ENCODE measurements at regions not wholly inside any gene's neighbourhood (a gene's known extent, or its start where the extent isn't known, plus 50 kb on each side); places are given as distances from the start of the nearest gene placed in this dataset.

DNA sequence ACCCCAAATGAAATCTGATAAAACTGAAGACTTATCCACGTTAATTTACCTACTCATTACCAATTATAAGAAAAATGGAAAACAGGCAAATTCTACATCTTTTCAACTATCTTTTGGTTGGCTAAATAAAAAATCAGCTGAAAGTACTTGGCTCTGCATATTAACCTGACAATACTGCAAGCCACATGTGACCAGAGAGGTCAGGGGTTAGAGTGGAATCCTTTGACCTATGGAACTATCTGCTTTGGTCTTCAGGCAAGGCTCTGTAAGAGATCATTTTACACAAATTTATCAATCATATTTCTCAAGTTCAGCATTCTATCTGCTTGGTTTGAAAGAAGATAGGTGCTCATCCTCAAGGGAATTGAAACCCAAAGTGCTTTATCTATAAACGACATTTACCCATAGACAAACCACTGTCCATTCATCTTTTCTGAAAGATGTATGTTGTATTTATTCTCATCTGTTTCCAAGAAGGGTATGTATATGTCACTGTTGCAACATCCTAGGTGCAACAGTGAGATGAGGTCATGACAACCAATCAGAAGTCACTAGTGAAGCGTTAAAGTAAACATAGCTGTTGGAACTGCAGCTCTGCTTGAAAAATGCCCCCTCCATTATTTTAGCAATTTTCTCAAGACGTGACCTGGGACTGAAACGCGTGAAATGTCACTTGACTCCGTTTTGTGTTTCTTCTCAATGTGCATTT, 144.9 kb upstream of the POU5F2 start:
- Histone ChIP-seq H3K4me1 (ENCODE audit: insufficient read depth, low read length) (peaks cover 99% of the 10 kb centered on the region), H3K36me3 (ENCODE audit: insufficient read depth, low read length) (no peaks in the 10 kb centered on the region), H3K4me3 (ENCODE audit: low read length) (no peak overlapping the region), H3K27me3 (ENCODE audit: insufficient read depth, low read length) (no peaks in the 10 kb centered on the region), H2AFZ (ENCODE audit: low read depth, low read length) (no peak overlapping the region), H3K9me3 (ENCODE audit: low read length) (no peaks in the 10 kb centered on the region)

DNA sequence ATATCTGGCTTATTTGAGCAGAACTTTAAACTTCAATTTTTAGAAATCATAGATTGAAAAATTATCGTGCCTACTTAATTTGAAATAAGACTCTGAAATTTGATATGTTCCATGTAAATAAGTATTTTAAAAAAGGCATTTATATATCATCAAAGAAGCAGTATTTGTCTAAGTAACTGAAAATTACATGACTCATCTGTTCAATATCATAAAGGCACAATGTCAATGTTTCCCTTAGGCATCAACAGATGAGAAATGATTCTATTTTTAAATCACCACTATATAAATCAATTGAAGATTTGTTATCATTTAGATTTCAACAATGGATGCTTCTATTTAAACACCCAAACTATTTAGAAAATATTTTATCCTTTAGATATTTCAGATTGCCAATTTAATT, 142.9 kb upstream of the POU5F2 start:
- no peaks in the 10 kb centered on the region for H3K9me3 ChIP-seq (ENCODE audit: low read length)
- peaks cover 88% of the 10 kb centered on the region for H3K4me1 ChIP-seq (ENCODE audit: insufficient read depth, low read length)
- no peaks in the 10 kb centered on the region for H3K36me3 ChIP-seq (ENCODE audit: insufficient read depth, low read length)
- no peak overlapping the region for H2AFZ ChIP-seq (ENCODE audit: low read depth, low read length)
- H3K27me3 ChIP-seq (ENCODE audit: insufficient read depth, low read length), result no peaks in the 10 kb centered on the region
- H3K4me3 ChIP-seq (ENCODE audit: low read length), result no peak overlapping the region

DNA sequence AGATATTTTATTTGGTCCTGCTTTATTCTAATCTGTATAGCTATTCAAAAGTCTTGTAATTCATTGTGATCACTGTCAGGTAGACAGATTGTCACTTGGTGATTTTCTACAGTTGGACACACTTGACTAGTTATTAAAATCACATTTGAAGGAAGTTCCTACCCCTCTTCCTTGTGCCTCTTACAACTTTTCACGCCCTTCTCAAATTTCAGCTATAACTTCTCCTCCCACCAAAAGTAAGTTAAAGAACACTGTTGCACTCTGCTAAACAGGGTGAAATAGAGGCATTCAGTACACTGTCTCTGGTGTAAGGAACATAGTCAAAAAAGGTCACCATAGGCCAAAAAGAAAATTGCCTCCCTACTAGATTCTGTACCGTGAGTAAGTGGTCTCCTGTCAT, 142.1 kb upstream of the POU5F2 start:
- Histone ChIP-seq H3K4me3 (ENCODE audit: low read length) (no peak overlapping the region), H3K9me3 (ENCODE audit: low read length) (no peaks in the 10 kb centered on the region), H2AFZ (ENCODE audit: low read depth, low read length) (no peak overlapping the region), H3K36me3 (ENCODE audit: insufficient read depth, low read length) (no peaks in the 10 kb centered on the region), H3K4me1 (ENCODE audit: insufficient read depth, low read length) (peaks cover 83% of the 10 kb centered on the region), H3K27me3 (ENCODE audit: insufficient read depth, low read length) (no peaks in the 10 kb centered on the region)

DNA sequence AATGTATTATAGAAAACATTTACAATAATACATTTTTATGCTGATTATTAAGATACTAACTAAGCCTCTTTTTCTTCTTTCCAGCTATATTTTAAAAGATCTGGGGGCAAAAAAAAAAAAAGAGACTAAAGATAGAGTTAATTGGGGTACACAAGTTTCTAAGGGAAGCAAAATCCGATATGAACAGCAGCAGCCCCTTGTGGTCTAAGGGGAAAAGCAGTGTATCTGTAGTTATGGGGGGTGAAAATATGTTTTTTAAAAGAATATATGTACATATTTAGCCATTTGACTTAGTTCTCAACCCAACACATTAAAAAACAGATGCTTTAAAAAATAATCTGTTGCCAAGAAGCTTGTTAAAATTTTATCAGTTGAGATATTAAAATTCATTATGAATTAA, 134.3 kb upstream of the POU5F2 start:
- H3K4me3 ChIP-seq (ENCODE audit: low read length), result no peak overlapping the region
- peaks cover 23% of the 10 kb centered on the region for H3K4me1 ChIP-seq (ENCODE audit: insufficient read depth, low read length)
- H3K27me3 ChIP-seq (ENCODE audit: insufficient read depth, low read length), result no peaks in the 10 kb centered on the region
- H2AFZ ChIP-seq (ENCODE audit: low read depth, low read length), result no peak overlapping the region
- no peaks in the 10 kb centered on the region for H3K36me3 ChIP-seq (ENCODE audit: insufficient read depth, low read length)
- no peaks in the 10 kb centered on the region for H3K9me3 ChIP-seq (ENCODE audit: low read length)

DNA sequence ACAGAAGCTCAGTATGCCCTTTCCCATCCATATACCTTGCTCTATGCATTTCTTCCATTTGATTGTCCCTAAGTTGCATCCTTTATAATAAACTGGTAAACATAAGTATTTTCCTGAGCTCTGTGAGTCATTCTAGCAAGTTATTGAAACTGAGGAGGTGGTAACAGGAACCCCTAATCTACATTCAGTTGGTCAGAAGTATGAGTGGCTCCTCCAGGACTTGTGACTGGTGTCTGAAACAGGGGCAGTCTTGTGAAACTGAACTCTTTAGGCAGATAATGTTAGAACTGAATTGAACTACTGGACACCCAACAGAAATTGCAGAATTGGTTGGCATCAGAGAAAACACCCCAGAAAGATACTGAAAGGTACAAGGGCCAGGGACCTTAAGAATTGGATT, 133.1 kb upstream of the POU5F2 start:
- no peaks in the 10 kb centered on the region for H3K9me3 ChIP-seq (ENCODE audit: low read length)
- peaks cover 20% of the 10 kb centered on the region for H3K4me1 ChIP-seq (ENCODE audit: insufficient read depth, low read length)
- H3K27me3 ChIP-seq (ENCODE audit: insufficient read depth, low read length), result no peaks in the 10 kb centered on the region
- H3K4me3 ChIP-seq (ENCODE audit: low read length), result no peak overlapping the region
- H2AFZ ChIP-seq (ENCODE audit: low read depth, low read length), result no peak overlapping the region
- H3K36me3 ChIP-seq (ENCODE audit: insufficient read depth, low read length), result no peaks in the 10 kb centered on the region

DNA sequence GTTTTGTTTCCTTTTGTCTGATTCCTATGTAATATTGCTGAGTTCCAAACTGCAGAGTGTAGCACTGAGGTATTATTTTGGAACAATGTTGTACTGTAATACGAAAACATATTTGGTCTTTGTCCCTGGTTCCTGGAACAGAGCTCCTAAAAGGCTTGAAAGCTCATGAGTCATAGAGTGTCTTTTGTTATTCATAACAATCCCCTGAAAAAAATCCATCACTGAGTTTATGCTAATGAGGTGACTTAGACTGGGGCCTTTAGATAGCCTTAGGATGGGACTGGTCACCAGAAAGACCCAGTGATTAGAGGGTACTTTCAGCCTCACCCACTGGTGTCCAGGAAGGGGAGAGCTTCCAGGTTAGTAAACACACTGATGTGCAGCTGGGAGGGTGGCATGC, 132.7 kb upstream of the POU5F2 start:
- H3K4me3 ChIP-seq (ENCODE audit: low read length), result no peak overlapping the region
- no peaks in the 10 kb centered on the region for H3K27me3 ChIP-seq (ENCODE audit: insufficient read depth, low read length)
- no peaks in the 10 kb centered on the region for H3K36me3 ChIP-seq (ENCODE audit: insufficient read depth, low read length)
- no peak overlapping the region for H2AFZ ChIP-seq (ENCODE audit: low read depth, low read length)
- H3K9me3 ChIP-seq (ENCODE audit: low read length), result no peaks in the 10 kb centered on the region
- peaks cover 16% of the 10 kb centered on the region for H3K4me1 ChIP-seq (ENCODE audit: insufficient read depth, low read length)

DNA sequence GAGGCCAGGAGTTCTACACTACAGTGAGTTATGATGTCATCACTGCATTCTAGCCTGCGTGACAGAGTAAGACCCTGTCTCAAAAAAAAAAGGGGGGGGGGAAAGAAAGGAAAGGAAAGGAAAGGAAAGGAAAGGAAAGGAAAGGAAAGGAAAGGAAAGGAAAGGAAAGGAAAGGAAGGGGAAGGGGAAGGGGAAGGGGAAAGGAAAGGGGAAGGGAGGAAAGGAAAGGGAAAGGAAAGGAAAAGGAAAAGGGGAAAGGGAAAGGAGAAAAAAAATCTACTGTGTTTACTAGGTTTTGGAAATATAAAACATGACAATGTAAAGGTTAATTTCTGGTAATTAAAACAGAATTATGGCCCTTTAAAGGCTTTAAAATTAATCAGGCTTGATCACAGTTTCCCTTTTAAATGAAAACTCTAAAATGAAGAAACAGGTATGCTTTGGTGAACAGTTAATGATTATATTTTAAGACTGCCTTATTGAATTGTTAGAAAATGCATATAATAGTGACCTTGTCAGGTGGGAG, 131.9 kb upstream of the POU5F2 start:
- H3K4me1 ChIP-seq (ENCODE audit: insufficient read depth, low read length), result peaks cover 15% of the 10 kb centered on the region
- no peaks in the 10 kb centered on the region for H3K27me3 ChIP-seq (ENCODE audit: insufficient read depth, low read length)
- H3K36me3 ChIP-seq (ENCODE audit: insufficient read depth, low read length), result no peaks in the 10 kb centered on the region
- H3K9me3 ChIP-seq (ENCODE audit: low read length), result no peaks in the 10 kb centered on the region
- H2AFZ ChIP-seq (ENCODE audit: low read depth, low read length), result no peak overlapping the region
- no peak overlapping the region for H3K4me3 ChIP-seq (ENCODE audit: low read length)

DNA sequence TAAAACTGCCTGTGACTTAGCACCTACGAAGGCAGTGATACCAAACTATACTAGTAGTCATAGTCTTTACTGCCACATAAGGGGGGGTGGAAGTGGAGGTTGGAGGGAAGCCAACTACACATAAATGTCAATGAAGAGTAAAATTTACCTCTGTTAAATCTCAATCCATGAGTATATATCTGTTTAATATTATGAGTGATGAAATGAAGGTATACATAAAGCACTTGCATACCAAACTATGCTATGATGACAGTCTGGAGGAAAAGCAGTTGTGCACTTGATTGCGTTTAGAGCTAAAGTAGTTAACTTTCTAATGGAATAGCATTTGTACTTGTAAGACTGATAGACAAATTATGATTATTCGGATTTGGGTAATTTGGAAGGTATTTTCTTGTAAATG, 129.2 kb upstream of the POU5F2 start:
- H3K4me1 ChIP-seq (ENCODE audit: insufficient read depth, low read length), result peaks cover 15% of the 10 kb centered on the region
- H3K36me3 ChIP-seq (ENCODE audit: insufficient read depth, low read length), result no peaks in the 10 kb centered on the region
- H3K27me3 ChIP-seq (ENCODE audit: insufficient read depth, low read length), result no peaks in the 10 kb centered on the region
- no peak overlapping the region for H2AFZ ChIP-seq (ENCODE audit: low read depth, low read length)
- H3K4me3 ChIP-seq (ENCODE audit: low read length), result no peak overlapping the region
- no peaks in the 10 kb centered on the region for H3K9me3 ChIP-seq (ENCODE audit: low read length)

DNA sequence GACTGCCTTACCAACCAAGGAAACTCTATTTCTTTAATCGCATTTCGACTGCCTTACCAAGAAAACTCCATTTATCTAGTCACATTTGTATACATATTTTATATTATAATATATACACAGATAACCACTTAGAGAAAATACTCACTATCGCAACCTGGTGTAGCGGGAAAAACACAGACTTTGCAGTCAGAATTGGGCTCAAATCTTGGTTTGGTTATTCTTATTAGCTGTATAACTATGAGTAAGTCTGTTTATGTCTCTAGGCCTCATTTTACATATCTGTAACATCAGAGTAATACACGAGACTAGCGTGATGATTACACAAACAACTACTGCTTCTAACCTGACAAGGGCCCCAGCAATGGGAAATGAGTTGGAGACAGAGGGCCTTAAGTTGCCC, 127.5 kb upstream of the POU5F2 start:
- peaks cover 6% of the 10 kb centered on the region for H3K4me1 ChIP-seq (ENCODE audit: insufficient read depth, low read length)
- H3K36me3 ChIP-seq (ENCODE audit: insufficient read depth, low read length), result no peaks in the 10 kb centered on the region
- no peak overlapping the region for H2AFZ ChIP-seq (ENCODE audit: low read depth, low read length)
- H3K4me3 ChIP-seq (ENCODE audit: low read length), result no peak overlapping the region
- H3K9me3 ChIP-seq (ENCODE audit: low read length), result no peaks in the 10 kb centered on the region
- H3K27me3 ChIP-seq (ENCODE audit: insufficient read depth, low read length), result no peaks in the 10 kb centered on the region

DNA sequence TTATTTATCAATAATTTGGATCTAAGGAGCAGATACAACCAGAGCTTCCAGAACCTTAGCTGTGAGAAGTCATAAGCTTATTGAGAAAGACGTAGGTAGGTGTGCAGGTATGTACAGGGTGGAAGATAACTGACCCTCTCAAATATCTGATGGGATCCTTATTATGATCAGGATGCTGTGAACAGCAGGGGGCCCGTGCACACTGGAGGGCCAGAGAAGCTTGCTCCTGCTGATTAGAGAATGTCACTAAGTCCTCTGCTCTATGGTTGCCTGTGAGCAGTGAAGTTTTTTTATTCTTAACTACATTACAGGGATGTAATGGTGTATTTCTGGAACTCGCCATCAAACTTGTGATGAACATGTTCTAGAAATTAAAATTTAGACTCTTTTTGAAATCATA, 108.9 kb upstream of the POU5F2 start:
- H3K4me3 ChIP-seq (ENCODE audit: low read length), result no peak overlapping the region
- no peak overlapping the region for H2AFZ ChIP-seq (ENCODE audit: low read depth, low read length)
- no peaks in the 10 kb centered on the region for H3K4me1 ChIP-seq (ENCODE audit: insufficient read depth, low read length)
- no peaks in the 10 kb centered on the region for H3K36me3 ChIP-seq (ENCODE audit: insufficient read depth, low read length)
- H3K27me3 ChIP-seq (ENCODE audit: insufficient read depth, low read length), result no peaks in the 10 kb centered on the region
- no peaks in the 10 kb centered on the region for H3K9me3 ChIP-seq (ENCODE audit: low read length)

DNA sequence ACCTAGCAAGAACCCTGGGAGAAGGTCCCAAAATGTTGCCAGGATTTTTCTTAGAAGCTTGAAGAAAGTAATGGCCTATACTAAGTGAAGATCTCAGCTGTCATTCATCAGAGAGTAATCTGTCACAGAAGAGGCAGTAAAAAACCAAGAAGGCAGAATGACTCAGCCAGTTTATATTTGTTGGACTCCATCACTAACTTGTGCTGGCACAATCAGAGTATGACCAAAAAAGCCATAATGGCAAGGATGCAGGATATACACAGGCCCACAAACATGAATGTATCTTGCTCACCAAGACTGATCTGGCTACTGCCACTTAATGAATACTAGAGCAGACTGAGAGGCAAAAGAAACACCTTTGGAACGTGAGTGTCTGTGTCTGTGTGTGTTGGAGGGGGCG, 104.0 kb upstream of the POU5F2 start:
- H2AFZ ChIP-seq (ENCODE audit: low read depth, low read length), result no peak overlapping the region
- peaks cover 6% of the 10 kb centered on the region for H3K9me3 ChIP-seq (ENCODE audit: low read length)
- no peaks in the 10 kb centered on the region for H3K27me3 ChIP-seq (ENCODE audit: insufficient read depth, low read length)
- no peak overlapping the region for H3K4me3 ChIP-seq (ENCODE audit: low read length)
- H3K4me1 ChIP-seq (ENCODE audit: insufficient read depth, low read length), result no peaks in the 10 kb centered on the region
- no peaks in the 10 kb centered on the region for H3K36me3 ChIP-seq (ENCODE audit: insufficient read depth, low read length)

DNA sequence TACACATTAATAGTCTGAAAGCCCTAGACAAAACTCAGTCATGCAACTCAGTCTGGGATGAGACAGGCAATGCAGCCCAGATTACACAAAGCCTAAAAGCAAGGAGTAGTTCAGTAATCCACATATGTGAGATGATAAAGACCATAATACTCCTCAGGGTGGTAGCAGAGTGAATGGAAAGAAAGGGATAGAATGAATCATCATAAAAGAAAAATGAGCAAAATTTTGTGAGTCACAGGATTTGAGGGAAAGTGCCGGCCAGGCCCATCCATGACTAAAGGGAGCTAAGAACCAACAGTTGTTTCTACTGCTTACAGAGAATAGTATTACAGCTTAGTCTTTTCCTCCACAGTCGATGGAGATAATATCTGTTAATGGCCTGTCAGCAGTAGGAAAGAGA, 90.0 kb upstream of the POU5F2 start:
- Histone ChIP-seq H3K36me3 (ENCODE audit: insufficient read depth, low read length) (no peaks in the 10 kb centered on the region), H2AFZ (ENCODE audit: low read depth, low read length) (no peak overlapping the region), H3K4me1 (ENCODE audit: insufficient read depth, low read length) (no peaks in the 10 kb centered on the region), H3K27me3 (ENCODE audit: insufficient read depth, low read length) (no peaks in the 10 kb centered on the region), H3K4me3 (ENCODE audit: low read length) (no peak overlapping the region), H3K9me3 (ENCODE audit: low read length) (peaks cover 9% of the 10 kb centered on the region)

DNA sequence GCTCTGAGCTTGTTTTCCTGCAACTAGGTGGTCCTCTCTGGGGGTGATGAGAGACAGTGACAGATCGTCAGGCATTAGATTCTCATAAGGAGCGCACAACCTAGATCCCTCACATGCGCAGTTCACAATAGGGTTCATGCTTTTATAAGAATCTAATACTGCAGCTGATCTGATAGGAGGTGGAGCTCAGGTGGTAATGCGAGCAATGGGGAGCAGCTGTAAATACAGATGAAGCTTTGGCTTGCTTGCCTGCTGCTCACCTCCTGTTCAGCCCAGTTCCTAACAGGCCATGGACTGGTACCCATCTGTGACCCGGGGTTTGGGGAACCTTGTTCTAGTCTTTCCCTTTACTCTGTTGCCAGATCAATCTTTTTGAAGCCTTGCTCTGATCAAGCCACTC, 89.5 kb upstream of the POU5F2 start:
- Histone ChIP-seq H3K4me1 (ENCODE audit: insufficient read depth, low read length) (no peaks in the 10 kb centered on the region), H3K36me3 (ENCODE audit: insufficient read depth, low read length) (no peaks in the 10 kb centered on the region), H3K4me3 (ENCODE audit: low read length) (no peak overlapping the region), H2AFZ (ENCODE audit: low read depth, low read length) (no peak overlapping the region), H3K9me3 (ENCODE audit: low read length) (peaks cover 9% of the 10 kb centered on the region), H3K27me3 (ENCODE audit: insufficient read depth, low read length) (no peaks in the 10 kb centered on the region)

DNA sequence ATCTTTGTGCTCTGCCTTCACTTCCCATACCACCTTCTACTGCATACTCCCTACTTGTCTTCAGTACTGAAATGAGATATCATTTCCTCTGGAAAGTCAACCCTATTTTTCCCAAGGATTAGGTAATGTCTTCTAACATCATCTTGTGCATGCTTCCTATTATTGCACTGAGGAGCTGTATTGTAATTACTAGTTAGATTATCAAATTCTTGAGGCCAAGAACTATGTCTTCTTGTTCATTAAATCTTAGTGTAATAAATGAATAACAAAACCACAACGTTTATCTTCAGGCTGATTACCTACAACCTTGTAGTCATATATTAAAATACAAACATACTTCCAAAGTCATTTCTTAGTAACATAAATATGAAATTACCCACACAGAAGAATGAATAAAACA, 87.9 kb upstream of the POU5F2 start:
- Histone ChIP-seq H3K9me3 (ENCODE audit: low read length) (peaks cover 9% of the 10 kb centered on the region), H3K36me3 (ENCODE audit: insufficient read depth, low read length) (no peaks in the 10 kb centered on the region), H2AFZ (ENCODE audit: low read depth, low read length) (no peak overlapping the region), H3K27me3 (ENCODE audit: insufficient read depth, low read length) (no peaks in the 10 kb centered on the region), H3K4me1 (ENCODE audit: insufficient read depth, low read length) (no peaks in the 10 kb centered on the region), H3K4me3 (ENCODE audit: low read length) (no peak overlapping the region)
